K562 (cell line): ENCODE measurements at regions not wholly inside any gene's neighbourhood (a gene's known extent, or its start where the extent isn't known, plus 50 kb on each side); places are given as distances from the start of the nearest gene placed in this dataset.

Experiments used
- BRCA1 ChIP-seq, 2 experiments: fragments of 450-650 bp in 1 of 2; sonication (generic) in 1 of 2; formaldehyde crosslinking in 1 of 2; IDR thresholded peaks; 2 replicates each; pipeline versions ENCODE4 v1.5.0 to v1.6.1; 2017 to 2020; ENCODE audit warnings: mild to moderate bottlenecking in 1 of 2, missing genetic modification reagents in 1 of 2
- GATA2 ChIP-seq: sonication (generic); formaldehyde crosslinking; IDR thresholded peaks from 2 replicates; pipeline ENCODE4 v1.4.0; 2020; ENCODE audit warnings: mild to moderate bottlenecking, missing genetic modification reagents
- HNRNPH1 ChIP-seq: fragments of 200-400 bp; formaldehyde crosslinking; optimal IDR thresholded peaks from 2 replicates; pipeline ENCODE3; 2017; ENCODE audit warnings: low read depth, mild to moderate bottlenecking, low read length, moderate library complexity
- KLF1 ChIP-seq: fragments of 450-650 bp; IDR thresholded peaks from 2 replicates; pipeline ENCODE4 v1.6.1; 2016; ENCODE audit warnings: missing genetic modification characterization, missing compliant biosample characterization
- MBD1 ChIP-seq: fragments of 250-450 bp; sonication (Bioruptor Pico); IDR thresholded peaks from 2 replicates; pipeline ENCODE4 v1.8.0; 2022; ENCODE audit warnings: inconsistent platforms
- NFE2L1 ChIP-seq: fragments of 450-650 bp; IDR thresholded peaks from 2 replicates; pipeline ENCODE4 v1.6.1; 2016; ENCODE audit warnings: missing genetic modification characterization, low read depth, mild to moderate bottlenecking, missing compliant biosample characterization, moderate library complexity, borderline replicate concordance
- PCBP1 ChIP-seq: fragments of 200-400 bp; formaldehyde crosslinking; IDR thresholded peaks from 2 replicates; pipeline ENCODE4 v1.6.1; 2018; ENCODE audit warnings: mild to moderate bottlenecking, low read depth, low read length; ENCODE audit not compliant: poor library complexity, severe bottlenecking
- PHTF2 ChIP-seq: fragments of 250-450 bp; sonication (Bioruptor Pico); IDR thresholded peaks from 2 replicates; pipeline ENCODE4 v1.5.0; 2021; ENCODE audit warnings: mild to moderate bottlenecking
- PRMT5 ChIP-seq: sonication (generic); formaldehyde crosslinking; IDR thresholded peaks from 2 replicates; pipeline ENCODE4 v1.5.0; 2020; ENCODE audit warnings: missing genetic modification reagents
- RBM22 ChIP-seq: fragments of 200-400 bp; formaldehyde crosslinking; IDR thresholded peaks from 2 replicates; pipeline ENCODE4 v1.6.1; 2018; ENCODE audit warnings: low read length, low read depth; ENCODE audit not compliant: poor library complexity, severe bottlenecking
- RREB1 ChIP-seq: fragments of 250-450 bp; sonication (Bioruptor Pico); IDR thresholded peaks from 2 replicates; pipeline ENCODE4 v1.4.0; 2020
- TCF7 ChIP-seq: sonication (generic); IDR thresholded peaks from 2 replicates; pipeline ENCODE4 v1.6.1; 2016; ENCODE audit warnings: antibody characterized with exemption, borderline replicate concordance
- ZKSCAN1 ChIP-seq: fragments of 150-350 bp; IDR thresholded peaks from 2 replicates; pipeline ENCODE4 v1.6.1; 2016; ENCODE audit warnings: low read depth, low read length
- ZNF184 ChIP-seq: sonication (generic); formaldehyde crosslinking; IDR thresholded peaks from 2 replicates; pipeline ENCODE4 v1.5.0; 2020; ENCODE audit warnings: missing genetic modification reagents
- ZNF57 ChIP-seq: fragments of 450-650 bp; formaldehyde crosslinking; IDR thresholded peaks from 2 replicates; pipeline ENCODE4 v1.4.0; 2020; ENCODE audit warnings: mild to moderate bottlenecking, moderate library complexity
- ZNF592 ChIP-seq: fragments of 450-650 bp; IDR thresholded peaks from 2 replicates; pipeline ENCODE4 v1.6.1; 2017; ENCODE audit warnings: antibody characterized with exemption, mild to moderate bottlenecking

GRCh38 chr10:80771902-80772555, 234.3 kb downstream of the SH2D4B start (continued):
- TF ChIP-seq MBD1 = no peak
- TF ChIP-seq PHTF2 = no peak
- TF ChIP-seq RREB1 = peak; percentile 72; the same call in 1 of the 2 replicates
- no peak for TF ChIP-seq PCBP1
- peak; percentile 90 for TF ChIP-seq GATA2
- peak; percentile 94; the same call in 1 of the 2 replicates for TF ChIP-seq TCF7
- no peak for TF ChIP-seq BRCA1 (IDR thresholded peaks at IDR 0.05)
- TF ChIP-seq BRCA1 (CRISPR knock-in tag; IDR thresholded peaks at IDR 0.05) = no peak
- TF ChIP-seq HNRNPH1 = no peak
- no peak for TF ChIP-seq PRMT5
- TF ChIP-seq ZNF592 = peak; percentile 64
- no peak for TF ChIP-seq KLF1
- no peak for TF ChIP-seq NFE2L1 (tag)
- TF ChIP-seq RBM22 = no peak
- no peak for TF ChIP-seq ZNF57 (CRISPR knock-in tag)
- 0 out of 2 replicates have a peak, but pooled peaks have one; percentile 52 for TF ChIP-seq ZKSCAN1
- no peak for TF ChIP-seq ZNF184
